Activated naive CD4-positive, alpha-beta T cell treated with anti-CD3 and anti-CD28 coated beads, Interleukin-2, amount 10 ng/mL, durations not matched to agents 7 days and 5 days (primary cell): ENCODE measurements at regions not wholly inside any gene's neighbourhood (a gene's known extent, or its start where the extent isn't known, plus 50 kb on each side); places are given as distances from the start of the nearest gene placed in this dataset.

Source experiments
- CTCF ChIA-PET: fragments of 350-600 bp; sonication (Branson Sonifier 250); formaldehyde crosslinking; loops from one replicate; lab custom pipeline; 2021; ENCODE audit warnings: antibody characterized with exemption; lab: Charles Lee
- DNase-seq: peaks from one replicate; pipeline ENCODE4 v3.0.0-alpha.2; 2020
- H3K27ac Mint-ChIP-seq: one replicate; pipeline ENCODE4 v1.8.0; 2021; ENCODE audit warnings: mild to moderate bottlenecking, moderate library complexity, mixed read lengths
- H3K27me3 Mint-ChIP-seq: one replicate; pipeline ENCODE4 v1.8.0; 2021; ENCODE audit warnings: mild to moderate bottlenecking, mixed read lengths
- H3K36me3 Mint-ChIP-seq: one replicate; pipeline ENCODE4 v1.8.0; 2021; ENCODE audit warnings: mixed read lengths
- H3K4me1 Mint-ChIP-seq: one replicate; pipeline ENCODE4 v1.8.0; 2021; ENCODE audit warnings: mixed read lengths
- H3K4me3 Mint-ChIP-seq: one replicate; pipeline ENCODE4 v1.8.0; 2021; ENCODE audit warnings: mild to moderate bottlenecking, moderate library complexity, mixed read lengths
- H3K9me3 Mint-ChIP-seq: one replicate; pipeline ENCODE4 v1.8.0; 2021; ENCODE audit warnings: mixed read lengths

DNA sequence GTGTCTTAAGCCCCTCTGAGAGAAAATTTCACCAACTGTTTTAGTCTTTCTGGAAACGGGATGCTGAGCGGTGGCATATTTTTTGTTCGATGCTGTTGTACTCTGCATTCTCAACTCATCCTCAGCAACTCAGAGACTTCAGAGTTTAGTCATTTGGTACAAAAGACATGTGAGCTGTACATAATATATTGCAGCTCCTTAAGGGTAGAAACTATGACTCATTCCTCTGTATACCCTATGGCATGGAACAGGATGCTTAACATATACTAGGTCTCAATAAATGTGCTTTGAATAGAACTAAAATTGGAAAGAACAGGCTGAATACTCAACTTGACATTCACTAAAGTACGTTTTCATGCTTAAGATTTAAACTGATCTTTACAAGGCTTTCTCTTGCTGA, 130.5 kb upstream of the SLITRK2 start:
- no peak for DNase-seq
- CTCF ChIA-PET: no interaction called here
- Mint-ChIP-seq H3K27me3 (no peaks in the 10 kb centered on the region), H3K4me3 (no peak overlapping the region), H3K36me3 (no peaks in the 10 kb centered on the region), H3K27ac (no peak overlapping the region), H3K9me3 (no peaks in the 10 kb centered on the region), H3K4me1 (no peaks in the 10 kb centered on the region)

DNA sequence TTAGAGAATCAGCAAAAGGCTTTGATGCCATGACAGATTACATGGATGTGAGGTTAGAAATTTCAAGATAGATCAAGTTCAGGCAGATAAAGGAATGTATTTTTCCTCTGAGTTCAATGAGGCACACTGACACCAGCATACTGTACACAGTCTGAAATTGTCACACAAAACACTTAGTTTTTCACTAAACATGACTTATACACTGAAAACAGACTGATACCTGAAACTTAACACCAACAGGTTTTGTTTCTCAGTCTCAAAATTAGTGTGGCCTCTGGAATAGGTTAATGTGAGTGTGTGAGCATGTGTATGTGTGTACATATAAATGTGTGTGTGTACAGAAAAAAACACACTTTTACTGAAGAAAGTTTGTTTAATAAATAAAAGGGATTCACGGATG, 129.9 kb upstream of the SLITRK2 start:
- H3K27me3 Mint-ChIP-seq: no peaks in the 10 kb centered on the region
- H3K9me3 Mint-ChIP-seq: peaks cover 1% of the 10 kb centered on the region
- no peak for DNase-seq
- no peak overlapping the region for H3K27ac Mint-ChIP-seq
- no peaks in the 10 kb centered on the region for H3K4me1 Mint-ChIP-seq
- H3K4me3 Mint-ChIP-seq: no peak overlapping the region
- CTCF ChIA-PET: no interaction called here
- no peaks in the 10 kb centered on the region for H3K36me3 Mint-ChIP-seq

DNA sequence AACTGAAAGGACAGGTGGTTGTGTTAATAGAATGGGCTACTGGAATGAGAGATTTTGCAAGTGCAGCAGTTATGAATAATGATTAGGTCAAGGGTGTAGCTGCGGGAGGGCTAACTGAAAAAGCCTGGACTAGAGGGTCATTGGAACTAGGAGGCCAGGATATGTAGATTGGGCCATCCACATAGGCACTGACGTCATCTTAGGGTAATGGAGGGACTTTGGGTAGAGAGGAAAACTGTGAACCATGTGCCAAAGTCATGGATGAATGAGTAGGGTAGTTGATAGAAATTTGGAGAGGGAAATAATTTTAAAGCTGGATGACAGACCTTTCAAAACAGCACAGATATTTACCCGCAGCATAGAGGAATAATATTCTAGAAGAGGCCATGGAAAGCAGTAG, 123.6 kb upstream of the SLITRK2 start:
- no peak for DNase-seq
- no peak overlapping the region for H3K27ac Mint-ChIP-seq
- no peaks in the 10 kb centered on the region for H3K36me3 Mint-ChIP-seq
- no peaks in the 10 kb centered on the region for H3K4me1 Mint-ChIP-seq
- H3K9me3 Mint-ChIP-seq: peaks cover 1% of the 10 kb centered on the region
- CTCF ChIA-PET: no interaction called here
- no peak overlapping the region for H3K4me3 Mint-ChIP-seq
- no peaks in the 10 kb centered on the region for H3K27me3 Mint-ChIP-seq

DNA sequence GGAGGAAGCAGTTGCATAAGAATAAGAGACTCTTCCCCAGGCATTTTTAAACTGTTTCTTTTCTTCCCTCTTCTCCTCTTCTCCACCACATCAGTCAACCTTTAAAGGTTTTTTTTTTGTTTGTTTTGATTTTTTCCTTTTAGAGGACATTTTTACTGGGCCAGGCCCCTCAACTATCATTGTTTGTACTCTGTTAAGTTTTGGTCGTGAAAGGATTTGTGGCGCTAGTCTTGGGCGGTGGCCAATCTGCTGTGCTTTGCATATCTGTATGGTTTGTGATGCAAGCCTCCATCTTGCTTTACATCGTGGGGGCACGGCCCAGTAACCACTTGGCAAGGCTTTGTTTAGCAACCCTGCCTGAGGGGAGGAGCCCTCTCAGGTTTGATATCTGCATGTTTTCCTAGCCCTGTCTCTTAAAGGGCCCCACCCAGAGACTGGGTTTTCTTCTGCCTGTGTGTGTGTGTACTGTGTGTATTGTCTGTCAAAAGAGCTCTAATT, 101.9 kb upstream of the SLITRK2 start:
- no peak overlapping the region for H3K4me3 Mint-ChIP-seq
- H3K4me1 Mint-ChIP-seq: no peaks in the 10 kb centered on the region
- CTCF ChIA-PET: no interaction called here
- no peak overlapping the region for H3K27ac Mint-ChIP-seq
- H3K9me3 Mint-ChIP-seq: peaks cover 3% of the 10 kb centered on the region
- DNase-seq: no peak
- no peaks in the 10 kb centered on the region for H3K36me3 Mint-ChIP-seq
- H3K27me3 Mint-ChIP-seq: no peaks in the 10 kb centered on the region

GRCh38 chrX:145716226-145716625, 101.4 kb upstream of the SLITRK2 start:
- CTCF ChIA-PET: no interaction called here
- Mint-ChIP-seq H3K4me1 (no peaks in the 10 kb centered on the region), H3K27ac (no peak overlapping the region), H3K36me3 (no peaks in the 10 kb centered on the region), H3K4me3 (no peak overlapping the region), H3K9me3 (peaks cover 3% of the 10 kb centered on the region), H3K27me3 (no peaks in the 10 kb centered on the region)
- DNase-seq: no peak

DNA sequence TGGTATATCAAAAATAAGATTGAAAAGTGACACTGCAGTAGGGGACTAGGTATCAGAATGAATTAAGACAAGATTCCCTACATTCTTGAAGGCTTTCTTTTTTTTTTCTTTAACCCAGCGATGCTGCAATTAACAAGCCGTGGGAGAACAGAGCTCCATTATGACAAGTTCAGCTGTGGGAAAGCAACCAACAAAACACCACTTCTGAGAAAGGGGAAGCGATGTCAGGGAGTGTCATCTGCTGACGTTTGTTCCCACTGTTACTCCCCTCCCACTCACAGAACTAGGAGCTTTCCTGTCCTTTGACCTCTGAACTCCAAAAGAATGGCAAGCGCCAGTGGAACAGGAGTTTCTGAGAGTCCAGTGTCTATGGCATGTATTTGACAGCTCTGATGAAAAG, 90.2 kb upstream of the SLITRK2 start:
- CTCF ChIA-PET: no interaction called here
- Mint-ChIP-seq H3K36me3 (no peaks in the 10 kb centered on the region), H3K9me3 (peaks cover 2% of the 10 kb centered on the region), H3K4me3 (no peak overlapping the region), H3K4me1 (no peaks in the 10 kb centered on the region), H3K27me3 (no peaks in the 10 kb centered on the region), H3K27ac (no peak overlapping the region)
- DNase-seq: no peak

DNA sequence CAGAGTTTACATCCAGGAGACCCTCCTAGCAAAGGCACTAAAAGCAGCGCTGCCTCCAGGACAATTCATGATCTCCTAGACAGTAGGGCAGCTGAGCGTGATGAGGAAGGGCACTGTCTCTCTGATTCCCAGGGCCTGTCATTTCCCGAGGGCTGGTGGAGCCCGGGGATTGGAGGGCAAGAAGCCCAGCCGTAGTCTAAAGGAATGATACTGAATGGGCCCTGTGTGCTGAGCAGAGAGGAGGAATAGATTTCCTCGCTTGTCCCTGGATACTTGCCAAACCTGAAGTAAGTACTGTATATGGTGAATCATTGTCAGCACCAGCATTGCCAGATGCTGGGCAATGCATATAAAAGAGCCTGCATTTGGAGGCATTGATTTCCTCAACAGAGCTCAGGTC, 88.0 kb upstream of the SLITRK2 start:
- no peak overlapping the region for H3K4me3 Mint-ChIP-seq
- no peaks in the 10 kb centered on the region for H3K4me1 Mint-ChIP-seq
- peaks cover 2% of the 10 kb centered on the region for H3K9me3 Mint-ChIP-seq
- no peak for DNase-seq
- H3K27ac Mint-ChIP-seq: no peak overlapping the region
- H3K36me3 Mint-ChIP-seq: no peaks in the 10 kb centered on the region
- no peaks in the 10 kb centered on the region for H3K27me3 Mint-ChIP-seq
- CTCF ChIA-PET: no interaction called here

DNA sequence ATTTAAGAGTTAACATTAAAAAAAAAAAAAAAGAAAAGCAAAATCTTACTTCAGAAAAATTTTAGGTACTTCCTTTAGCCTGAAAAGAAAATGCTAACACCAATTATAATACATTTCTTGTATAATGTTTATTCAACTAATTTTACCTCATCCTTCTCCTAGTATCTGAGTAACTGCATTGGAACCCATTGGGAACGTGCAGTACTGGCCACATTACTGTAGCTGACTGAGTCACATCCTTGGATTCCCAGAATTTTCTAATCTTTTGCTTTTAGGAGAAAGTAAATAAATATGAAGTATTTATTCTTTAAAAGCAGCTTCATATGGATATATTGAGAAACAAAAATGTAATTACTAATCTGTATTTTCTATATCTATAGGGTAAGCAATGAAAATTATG, 82.6 kb upstream of the SLITRK2 start:
- CTCF ChIA-PET: no interaction called here
- H3K4me1 Mint-ChIP-seq: no peaks in the 10 kb centered on the region
- DNase-seq: no peak
- H3K27me3 Mint-ChIP-seq: no peaks in the 10 kb centered on the region
- H3K36me3 Mint-ChIP-seq: no peaks in the 10 kb centered on the region
- peaks cover 2% of the 10 kb centered on the region for H3K9me3 Mint-ChIP-seq
- no peak overlapping the region for H3K4me3 Mint-ChIP-seq
- H3K27ac Mint-ChIP-seq: no peak overlapping the region

- H3K9me3 Mint-ChIP-seq: peaks cover 2% of the 10 kb centered on the region
- no peaks in the 10 kb centered on the region for H3K27me3 Mint-ChIP-seq
- H3K4me3 Mint-ChIP-seq: no peak overlapping the region
- CTCF ChIA-PET: no interaction called here
- H3K27ac Mint-ChIP-seq: no peak overlapping the region
- DNase-seq: no peak
- H3K36me3 Mint-ChIP-seq: no peaks in the 10 kb centered on the region
- H3K4me1 Mint-ChIP-seq: no peaks in the 10 kb centered on the region
These were observed 65.7 kb upstream of the SLITRK2 start for GRCh38 chrX:145751943-145752342.
